22Rv1 (cell line): ENCODE measurements at regions not wholly inside any gene's neighbourhood (a gene's known extent, or its start where the extent isn't known, plus 50 kb on each side); places are given as distances from the start of the nearest gene placed in this dataset.

ENCODE experiments used
- ZFX ChIP-seq: fragments of 450-650 bp; IDR thresholded peaks from 2 replicates; pipeline ENCODE4 v1.6.1; 2017; ENCODE audit warnings: antibody characterized with exemption, borderline replicate concordance
- TF ChIP-seq, protein P1 (sequence below): fragments of 450-650 bp; IDR thresholded peaks from 2 replicates; pipeline ENCODE4 v1.5.1; 2017; ENCODE audit warnings: mild to moderate bottlenecking

DNA sequence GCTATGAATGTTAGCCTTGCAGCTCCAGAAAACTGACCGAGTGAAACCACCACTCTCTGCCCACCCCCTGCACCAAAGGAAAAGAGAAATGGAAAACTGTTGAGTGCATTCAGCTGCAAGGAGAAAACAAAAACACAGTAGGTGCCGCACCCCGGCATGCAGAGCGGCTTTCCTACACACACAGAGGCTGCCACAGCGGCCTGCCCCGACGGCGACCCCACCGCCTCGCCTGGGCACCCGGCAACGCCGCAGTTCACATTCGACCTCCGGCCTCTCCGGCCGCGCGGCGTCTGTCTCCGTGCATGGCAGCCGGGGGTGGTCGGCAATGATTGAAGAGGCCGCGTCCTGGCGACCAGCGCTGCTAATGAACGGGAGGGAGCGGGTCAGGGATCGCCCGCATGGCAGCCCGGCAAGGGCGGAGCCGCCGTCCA is 417.1 kb upstream of the SALL3 start:
- TF ChIP-seq, protein P1, sequence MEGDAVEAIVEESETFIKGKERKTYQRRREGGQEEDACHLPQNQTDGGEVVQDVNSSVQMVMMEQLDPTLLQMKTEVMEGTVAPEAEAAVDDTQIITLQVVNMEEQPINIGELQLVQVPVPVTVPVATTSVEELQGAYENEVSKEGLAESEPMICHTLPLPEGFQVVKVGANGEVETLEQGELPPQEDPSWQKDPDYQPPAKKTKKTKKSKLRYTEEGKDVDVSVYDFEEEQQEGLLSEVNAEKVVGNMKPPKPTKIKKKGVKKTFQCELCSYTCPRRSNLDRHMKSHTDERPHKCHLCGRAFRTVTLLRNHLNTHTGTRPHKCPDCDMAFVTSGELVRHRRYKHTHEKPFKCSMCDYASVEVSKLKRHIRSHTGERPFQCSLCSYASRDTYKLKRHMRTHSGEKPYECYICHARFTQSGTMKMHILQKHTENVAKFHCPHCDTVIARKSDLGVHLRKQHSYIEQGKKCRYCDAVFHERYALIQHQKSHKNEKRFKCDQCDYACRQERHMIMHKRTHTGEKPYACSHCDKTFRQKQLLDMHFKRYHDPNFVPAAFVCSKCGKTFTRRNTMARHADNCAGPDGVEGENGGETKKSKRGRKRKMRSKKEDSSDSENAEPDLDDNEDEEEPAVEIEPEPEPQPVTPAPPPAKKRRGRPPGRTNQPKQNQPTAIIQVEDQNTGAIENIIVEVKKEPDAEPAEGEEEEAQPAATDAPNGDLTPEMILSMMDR, result no peak
- TF ChIP-seq ZFX, result no peak
